NCI-H82 treated with DMSO at 0.1 percent for 48 hours (cell line): ENCODE measurements at regions not wholly inside any gene's neighbourhood (a gene's known extent, or its start where the extent isn't known, plus 50 kb on each side); places are given as distances from the start of the nearest gene placed in this dataset.

ENCODE experiments used
- DNase-seq: peaks from one replicate; lab custom pipeline; 2025; ENCODE audit not compliant: unreplicated experiment; lab: John Stamatoyannopoulos, UW

DNA sequence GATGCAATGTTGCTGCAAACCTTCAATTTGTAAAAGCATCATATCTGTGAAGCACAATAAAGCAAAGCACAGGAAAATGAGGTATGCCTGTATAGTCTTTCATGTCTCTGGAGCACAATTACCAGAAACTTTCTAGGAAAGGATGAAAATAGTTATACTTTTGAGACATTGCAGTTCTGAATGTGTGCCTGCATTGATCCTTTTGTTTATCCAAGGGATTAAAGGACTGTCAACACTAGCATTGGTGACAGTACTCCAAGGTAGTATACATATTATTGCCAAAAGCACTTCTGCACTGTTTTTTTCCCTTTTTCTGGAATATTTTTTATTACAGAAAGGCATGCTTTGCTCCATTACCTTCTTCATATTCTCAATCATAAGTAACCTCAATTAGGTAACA lies 476.0 kb downstream of the GABRG1 start:
- no peak for DNase-seq

DNA sequence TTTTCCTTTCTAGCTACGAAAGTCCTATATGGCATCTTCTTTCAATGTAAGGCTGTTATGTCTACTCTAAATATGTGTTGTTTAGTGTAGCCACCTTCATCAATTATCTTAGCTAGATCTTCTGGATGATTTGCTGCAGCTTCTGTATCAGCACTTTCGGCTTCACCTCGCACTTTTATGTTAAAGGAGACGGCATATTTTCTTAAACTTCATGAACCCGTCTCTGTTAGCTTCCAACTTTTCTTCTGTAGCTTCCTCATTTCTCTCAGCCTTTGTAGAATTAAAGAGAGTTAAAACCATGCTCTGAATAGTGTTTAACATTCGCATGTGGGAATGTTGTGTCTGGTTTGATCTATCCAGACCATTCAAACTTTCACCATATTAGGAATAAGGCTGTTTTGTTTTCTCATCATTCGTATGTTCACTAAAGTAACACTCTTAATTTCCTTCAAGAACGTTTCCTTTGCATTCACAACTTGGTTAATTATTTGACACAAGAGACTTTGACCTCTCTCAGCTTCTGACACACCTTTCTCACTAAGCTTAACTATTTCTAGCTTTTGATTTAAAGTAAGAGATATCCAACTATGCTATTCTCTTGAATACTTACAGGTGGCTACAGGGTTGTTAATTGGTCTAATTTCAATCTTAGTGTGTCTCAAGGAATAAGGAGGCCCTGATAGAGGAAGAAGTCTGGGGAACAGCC lies 476.8 kb downstream of the GABRG1 start:
- DNase-seq: no peak

DNA sequence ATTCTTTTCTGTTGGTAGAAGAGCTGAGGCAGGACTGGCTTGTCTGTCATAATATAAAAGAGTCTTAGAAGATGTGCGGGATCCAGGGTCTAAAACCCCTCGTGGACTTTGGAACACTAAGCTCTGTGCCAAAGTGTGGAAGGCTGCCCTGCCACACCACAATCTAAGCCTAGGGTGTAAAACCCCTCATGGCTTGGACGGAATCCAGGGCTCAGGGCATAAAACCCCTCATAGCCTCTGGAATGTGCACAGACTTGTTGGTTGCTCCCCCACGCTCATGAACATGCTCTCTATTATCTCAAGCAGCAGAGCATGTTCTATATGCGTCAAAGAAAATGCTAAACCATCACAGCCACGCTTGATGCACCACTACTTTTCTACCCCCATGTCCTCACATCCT lies 483.6 kb downstream of the GABRG1 start:
- no peak for DNase-seq

DNA sequence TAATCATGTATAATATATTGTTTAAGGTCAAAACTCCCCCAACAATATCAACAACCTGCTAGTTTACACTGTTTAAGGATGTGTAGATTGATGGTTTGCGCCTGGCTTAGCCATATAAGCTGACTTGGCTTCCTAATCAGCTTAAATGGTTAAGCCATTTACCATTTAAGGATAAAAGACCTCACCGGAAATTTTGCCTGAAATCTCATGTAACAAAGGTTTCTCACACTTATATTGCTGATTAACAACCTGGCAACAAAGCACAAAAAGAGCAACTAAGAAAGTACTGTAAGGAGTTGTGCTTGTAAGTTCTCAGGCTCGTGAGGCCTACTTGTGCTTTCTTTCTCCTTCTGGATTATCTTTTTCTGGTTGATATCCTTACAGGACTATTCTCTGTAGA lies 485.2 kb downstream of the GABRG1 start:
- DNase-seq: peak; percentile 50

DNA sequence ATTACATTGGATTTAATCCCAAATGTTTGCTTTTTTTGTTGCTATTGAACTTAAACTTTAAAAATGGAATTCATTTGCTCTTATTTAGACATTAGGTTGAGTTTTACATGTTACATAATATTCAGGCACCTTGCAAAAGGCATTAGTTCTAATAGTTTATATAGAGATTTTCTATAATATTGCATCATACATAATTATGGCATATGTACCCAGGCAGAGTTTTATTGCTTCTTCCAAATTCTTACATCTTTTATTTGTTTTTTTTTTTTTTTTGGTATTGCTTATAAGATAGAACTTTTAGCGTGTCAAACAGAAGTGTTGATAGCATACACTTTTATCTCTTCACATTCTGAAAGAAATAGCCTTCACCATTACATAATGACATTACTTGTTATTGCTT lies 487.7 kb downstream of the GABRG1 start:
- DNase-seq: no peak

DNA sequence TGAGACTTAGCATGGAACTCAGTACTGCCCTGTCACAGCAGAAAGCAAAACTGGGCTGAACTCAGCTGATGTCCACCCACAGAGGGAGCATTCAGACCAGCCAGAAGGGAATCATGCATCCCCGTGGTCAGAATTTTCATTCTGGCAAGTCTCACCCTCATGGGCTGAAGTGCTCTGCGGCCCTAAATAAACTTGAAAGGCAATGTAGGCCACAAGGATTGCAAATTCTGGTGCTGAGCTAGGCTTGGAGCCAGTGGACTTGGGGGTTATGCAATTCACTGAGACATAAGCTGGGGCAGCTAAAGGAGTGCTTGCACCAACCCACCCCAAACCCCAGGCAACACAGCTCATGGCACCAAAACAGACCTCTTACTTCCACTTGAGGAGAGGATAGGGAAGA lies 494.1 kb downstream of the GABRG1 start:
- no peak for DNase-seq

DNA sequence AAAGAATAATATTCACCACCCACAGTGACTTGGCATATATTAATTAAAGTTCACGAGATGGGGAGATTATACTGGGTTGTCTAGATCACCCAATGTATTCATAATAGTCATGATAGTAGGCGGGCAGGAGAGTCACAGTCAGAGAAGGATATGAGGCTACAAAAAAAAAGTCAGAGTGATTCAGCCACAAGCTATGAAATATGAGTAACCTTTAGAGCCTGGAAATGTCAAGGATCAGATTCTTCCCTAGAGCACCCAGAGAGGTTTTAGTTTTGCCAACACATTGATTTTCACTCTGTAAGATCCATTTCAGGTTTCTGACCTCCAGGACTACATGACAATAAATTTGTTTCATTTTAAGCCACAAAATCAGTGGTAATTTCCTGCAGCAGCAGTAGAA lies 501.9 kb downstream of the GABRG1 start:
- DNase-seq: no peak

DNA sequence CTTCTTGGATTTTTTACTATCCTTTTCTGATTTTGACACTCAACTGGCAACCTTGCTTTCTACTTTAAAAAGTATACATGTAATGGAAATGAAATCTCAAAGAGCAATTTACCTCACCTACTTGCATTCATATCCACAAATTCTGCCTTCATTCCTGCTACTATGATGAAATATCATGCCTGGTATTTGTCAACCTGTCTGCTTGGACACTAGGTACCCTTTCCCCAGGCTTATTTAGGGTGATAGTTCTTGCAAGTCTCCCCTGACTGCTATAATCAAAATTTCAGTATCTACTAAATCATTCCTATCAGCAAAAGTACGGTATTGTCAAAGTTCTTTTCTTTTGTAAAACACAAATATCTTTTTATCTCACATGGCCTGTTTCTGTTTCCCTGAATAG lies 503.0 kb downstream of the GABRG1 start:
- DNase-seq: no peak

DNA sequence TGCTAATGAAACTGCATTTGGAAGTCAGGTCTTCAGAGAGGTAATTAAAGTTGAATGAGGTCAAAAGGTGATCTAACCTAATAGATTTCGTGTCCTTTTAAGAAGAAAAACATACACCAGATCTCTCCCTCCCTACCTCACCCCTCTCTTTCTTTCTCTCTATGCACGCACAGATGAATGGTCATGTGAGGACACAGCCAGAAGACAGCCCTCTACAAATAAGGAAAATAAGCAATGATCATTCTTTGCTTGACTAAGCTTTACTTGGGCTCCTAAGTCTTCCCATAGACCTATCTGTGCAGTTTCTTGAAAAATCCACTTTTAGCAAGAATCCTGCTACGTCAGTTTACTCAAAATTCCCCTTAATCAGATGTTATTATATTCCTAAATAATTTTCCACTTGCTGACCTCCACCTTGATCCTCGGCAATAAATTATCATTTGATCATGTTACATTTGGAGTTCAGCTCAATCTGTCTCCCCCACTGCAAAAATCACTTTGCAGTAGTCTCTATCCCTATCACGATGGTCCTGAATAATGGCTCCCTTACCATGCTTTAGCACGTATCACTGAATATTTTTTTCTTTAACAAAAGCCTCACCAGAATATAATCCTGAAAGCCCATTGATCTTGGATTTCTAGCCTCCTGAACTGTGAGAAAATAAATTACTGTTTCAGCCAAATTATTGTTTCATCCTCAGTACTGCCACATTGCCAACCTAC lies 527.3 kb downstream of the GABRG1 start:
- DNase-seq: no peak

DNA sequence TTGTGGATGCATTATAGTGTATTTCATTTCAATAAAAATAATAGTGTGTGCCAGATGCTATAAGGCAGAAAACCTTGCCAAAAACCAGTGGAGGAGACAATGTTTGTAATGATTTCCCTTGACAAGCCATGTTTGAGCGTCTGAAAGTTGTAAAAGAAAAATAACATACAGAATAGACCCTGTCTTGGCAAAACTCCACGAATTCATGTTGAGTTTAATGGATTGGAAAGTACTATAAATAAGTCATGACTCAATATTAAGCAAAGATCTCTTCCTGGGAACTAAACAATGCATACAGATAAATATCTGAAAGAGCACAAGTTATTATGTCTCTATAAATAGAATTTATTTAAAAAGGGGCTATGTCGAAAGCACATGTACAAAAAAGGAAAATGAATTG lies 543.5 kb downstream of the GABRG1 start:
- no peak for DNase-seq

DNA sequence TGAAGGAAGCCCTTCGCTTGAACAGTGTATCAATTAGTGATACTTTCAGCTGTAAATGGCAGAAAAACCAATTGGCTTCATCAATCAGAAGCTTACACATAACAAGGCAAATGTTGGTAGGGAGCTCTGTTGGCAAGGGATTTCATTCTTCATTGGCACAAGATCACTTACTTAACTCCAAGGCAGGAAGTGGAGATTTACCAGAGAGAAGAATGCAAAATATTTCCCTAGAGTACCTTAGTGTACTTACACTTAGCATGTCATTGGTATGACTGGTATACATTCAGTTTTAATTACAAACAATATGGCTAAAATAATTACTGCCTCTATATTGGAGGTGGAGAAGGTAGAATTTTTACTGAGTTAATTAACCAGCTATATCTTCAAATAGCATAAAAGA lies 545.0 kb downstream of the GABRG1 start:
- no peak for DNase-seq

DNA sequence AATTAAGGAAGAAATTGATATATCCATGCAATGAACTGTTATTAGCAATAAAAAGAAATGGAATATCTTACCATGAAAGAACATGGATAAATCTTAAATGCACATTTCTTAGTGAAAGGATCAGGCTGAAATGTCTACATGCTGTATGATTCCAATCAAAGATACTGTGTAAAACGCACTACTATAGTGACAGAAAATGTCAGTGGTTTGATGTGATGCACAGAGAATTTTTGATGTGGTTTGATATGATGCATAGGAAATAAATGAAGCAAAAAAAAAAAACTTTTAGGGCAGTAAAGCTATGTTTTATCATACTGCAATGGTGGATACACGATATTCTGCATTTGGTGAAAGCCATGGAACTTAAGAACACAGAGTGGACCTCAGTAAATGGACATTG lies 547.6 kb downstream of the GABRG1 start:
- DNase-seq: no peak

DNA sequence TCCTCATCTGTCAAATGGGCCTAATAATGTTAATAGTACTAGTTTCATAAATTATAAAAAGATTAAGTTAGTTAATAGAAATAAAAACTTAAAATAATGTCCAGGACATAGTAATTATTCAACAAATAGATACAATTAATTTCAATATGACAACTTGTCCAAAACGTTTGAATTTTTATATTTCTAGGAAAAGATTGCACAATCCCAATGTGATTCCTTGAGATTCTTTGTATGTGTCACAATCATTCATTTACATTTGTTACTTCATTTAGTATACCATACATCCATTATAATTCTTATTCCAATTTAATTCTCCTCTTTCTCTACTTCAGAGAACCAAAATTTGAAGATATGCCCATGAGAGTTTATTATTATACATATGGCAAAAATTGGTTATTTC lies 554.2 kb downstream of the GABRG1 start:
- no peak for DNase-seq

DNA sequence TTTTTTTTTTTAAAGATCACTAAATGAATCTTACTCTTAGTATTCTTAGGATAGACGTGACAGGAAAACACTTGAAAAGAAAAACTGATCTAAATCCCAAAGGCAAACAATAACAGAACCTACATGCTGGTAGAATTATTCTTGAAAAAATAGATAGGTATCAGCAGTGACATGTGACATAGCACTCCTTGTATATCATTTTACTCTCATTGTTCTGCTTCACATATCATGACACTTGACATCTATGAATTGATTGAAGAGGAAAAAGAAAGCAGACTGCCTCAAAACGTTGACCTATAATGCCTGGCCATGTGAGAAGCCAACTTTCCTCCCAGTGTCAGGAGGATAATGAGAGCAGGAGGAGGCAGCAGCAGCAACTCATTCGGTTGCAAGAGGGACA lies 555.2 kb downstream of the GABRG1 start:
- no peak for DNase-seq

DNA sequence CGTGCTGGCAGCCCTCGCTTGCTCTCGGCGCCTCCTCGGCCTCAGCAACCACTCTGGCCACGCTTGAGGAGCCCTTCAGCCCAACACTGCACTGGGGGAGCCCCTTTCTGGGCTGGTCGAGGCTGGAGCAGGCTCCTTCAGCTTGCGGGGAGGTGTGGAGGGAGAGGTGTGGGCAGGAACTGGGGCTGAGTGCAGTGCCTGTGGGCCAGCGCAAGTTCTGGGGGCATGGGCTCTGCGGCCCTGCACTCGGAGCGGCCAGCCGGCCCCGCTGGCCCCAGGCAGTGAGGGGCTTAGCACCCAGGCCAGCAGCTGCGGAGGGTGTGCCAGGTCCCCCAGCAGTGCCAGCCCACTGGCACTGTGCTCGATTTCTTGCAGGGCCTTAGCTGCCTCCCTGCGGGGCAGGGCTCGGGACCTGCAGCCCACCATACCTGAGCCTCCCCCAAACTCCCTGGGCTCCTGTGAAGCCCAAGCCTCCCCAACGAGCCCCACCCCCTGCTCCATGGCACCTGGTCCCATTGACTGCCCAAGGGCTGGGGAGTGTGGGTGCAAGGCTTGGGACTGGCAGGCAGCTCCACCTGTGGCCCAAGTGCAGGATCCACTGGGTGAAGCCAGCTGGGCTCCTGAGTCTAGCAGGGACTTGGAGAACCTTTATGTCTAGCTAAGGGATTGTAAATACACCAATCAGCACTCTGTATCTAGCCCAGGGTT lies 556.8 kb downstream of the GABRG1 start:
- no peak for DNase-seq

DNA sequence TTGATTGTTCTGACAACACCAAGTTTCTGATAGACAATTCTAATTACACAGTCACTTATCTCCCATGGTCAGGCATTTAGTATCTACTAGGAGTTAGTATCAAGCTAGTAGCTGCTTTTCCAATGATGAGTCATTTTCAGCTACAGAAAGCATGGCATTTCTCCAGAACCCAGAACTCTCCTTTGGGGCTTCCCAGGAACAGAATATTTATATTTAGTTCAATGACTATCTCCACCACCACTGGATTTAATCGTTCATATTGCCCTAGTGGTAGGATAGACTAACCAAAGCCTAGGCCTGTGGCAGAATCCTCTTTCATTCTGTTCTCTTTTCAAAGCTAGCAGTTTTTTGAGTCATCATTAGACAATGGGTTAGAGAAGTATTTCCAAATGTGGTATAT lies 569.4 kb downstream of the GABRG1 start:
- DNase-seq: no peak

DNA sequence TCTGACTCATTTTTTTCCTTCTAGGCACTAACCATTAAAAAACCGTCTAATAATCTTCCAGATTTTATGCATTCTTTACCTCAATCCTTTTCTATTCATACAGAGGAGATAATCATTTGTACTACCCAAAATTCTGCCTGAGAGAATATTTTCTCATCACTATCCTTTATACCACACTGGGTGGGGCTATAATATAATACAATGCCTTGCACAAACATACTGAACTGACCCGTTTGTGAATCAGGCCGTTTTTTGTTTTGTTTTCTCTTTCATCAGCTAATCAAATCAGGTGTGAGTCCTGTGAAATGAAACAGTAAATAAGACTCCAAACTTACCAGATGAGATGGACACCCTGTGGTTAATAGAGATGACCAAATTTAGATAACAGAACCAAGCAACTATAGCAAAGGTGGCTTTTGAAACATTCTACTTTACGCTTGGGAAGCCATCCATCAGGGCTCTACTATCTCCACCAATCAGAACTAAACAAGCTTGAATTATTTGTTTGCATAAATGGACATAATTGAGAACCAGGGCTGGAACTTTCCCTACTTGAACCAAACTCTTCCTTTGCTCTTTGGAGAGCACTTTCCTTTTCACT lies 573.0 kb downstream of the GABRG1 start:
- no peak for DNase-seq

DNA sequence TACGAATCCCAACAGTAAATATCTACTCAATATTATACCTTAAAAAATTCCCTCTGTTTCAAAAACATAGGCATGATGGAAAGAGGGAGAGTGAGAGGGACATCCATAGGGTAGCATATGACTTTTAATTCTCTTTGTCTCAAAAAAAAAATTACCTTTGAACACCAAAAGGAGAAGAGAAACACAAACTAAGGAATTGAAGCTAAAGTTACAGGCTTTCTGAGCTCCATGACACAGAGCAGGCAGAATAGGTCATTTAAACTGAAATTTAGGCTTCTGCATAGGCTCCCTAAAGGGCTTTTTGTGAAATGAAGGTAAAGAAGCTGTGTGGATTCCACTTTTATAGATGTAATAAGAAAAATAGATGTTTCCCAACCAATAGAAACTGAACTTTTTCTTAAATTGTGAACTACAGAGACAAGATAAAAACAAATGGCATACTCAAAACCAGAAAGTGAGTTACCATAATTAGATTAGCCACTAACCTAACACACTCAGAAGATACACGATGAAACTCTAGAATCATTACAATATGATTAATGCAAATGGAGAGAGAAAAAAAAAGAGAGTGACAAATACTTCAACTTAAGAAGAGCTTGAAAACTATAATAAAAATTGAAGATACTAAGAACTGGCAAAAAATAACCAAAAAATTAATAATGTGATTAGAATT lies 584.6 kb downstream of the GABRG1 start:
- DNase-seq: no peak

DNA sequence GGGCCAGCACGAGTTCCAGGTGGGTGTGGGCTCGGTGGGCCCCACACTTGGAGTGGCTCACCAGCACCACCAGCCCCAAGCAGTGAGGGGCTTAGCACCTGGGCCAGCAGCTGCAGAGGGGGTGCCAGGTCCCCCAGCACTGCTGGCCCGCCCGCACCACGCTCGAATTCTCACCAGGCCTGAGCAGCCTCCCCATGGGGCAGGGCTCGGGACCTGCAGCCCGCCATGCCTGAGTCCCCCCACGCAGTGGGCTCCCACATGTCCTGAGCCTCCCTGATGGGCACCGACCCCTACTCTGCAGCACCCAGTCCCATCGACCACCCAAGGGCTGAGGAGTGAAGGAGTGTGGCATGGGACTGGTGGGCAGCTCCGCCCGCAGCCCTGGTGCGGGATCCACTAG lies 593.4 kb downstream of the GABRG1 start:
- DNase-seq: no peak

DNA sequence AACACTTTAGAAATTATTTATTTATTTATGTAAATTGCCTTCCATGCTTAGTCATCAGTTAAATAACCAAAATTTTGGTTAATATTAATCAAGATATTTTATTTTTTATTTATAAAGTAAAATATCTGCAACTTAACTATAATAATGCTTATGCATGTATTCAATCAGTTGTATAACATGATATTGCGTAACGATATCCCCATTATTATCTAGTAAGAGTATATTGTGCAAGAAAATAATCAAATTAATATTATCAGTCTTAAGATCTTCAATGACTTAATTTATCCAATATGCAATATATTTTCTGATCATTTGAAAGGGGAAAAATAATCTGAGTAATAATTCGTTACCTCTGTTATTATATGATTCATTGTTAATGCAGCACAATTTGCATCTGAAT lies 596.7 kb downstream of the GABRG1 start:
- DNase-seq: no peak

DNA sequence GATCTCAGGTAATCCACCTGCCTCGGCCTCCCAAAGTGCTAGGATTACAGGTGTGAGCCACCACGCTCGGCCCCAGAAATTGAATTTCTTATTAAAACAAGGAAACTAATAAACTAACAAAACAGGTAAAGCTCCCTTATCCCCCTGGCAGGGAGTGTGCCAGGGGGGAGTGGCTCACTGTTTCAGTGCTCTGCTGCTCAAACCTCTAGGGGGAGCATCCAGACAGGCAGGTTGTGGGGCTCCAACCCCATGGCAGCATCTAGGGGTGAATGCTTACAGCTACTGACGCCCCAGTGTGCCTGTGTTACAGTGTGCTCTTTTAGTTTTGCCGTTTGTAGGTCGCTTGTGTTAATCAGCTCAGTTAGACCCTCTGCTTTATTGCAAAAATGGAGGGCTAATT lies 605.0 kb downstream of the GABRG1 start:
- DNase-seq: no peak
